ENCODE measurements at regions not wholly inside any gene's neighbourhood (a gene's known extent, or its start where the extent isn't known, plus 50 kb on each side); places are given as distances from the start of the nearest gene placed in this dataset.
A peak's percentile ranks its signal among the peaks of the same experiment; 100 is the strongest.

DNA sequence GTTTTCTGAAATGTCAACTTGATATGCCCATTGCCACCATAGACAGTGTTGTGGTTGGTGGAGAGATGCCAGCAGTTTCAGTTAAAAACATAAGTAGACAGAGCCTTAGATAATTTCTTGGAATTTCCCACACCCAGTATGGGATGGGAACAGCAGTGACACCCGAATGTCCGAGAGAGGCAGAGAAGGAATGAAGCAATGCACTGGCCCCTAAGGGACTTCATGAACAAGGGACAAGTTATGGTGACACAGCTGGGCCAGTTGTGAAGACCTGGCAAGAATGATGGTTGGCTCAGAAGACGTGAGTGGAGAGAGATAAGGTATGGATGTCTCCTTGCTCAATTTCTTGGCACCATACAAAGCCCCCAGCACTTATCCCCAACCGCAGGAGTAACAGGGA is 165.2 kb upstream of the APCDD1 start:
- TF ChIP-seq, protein P1, sequence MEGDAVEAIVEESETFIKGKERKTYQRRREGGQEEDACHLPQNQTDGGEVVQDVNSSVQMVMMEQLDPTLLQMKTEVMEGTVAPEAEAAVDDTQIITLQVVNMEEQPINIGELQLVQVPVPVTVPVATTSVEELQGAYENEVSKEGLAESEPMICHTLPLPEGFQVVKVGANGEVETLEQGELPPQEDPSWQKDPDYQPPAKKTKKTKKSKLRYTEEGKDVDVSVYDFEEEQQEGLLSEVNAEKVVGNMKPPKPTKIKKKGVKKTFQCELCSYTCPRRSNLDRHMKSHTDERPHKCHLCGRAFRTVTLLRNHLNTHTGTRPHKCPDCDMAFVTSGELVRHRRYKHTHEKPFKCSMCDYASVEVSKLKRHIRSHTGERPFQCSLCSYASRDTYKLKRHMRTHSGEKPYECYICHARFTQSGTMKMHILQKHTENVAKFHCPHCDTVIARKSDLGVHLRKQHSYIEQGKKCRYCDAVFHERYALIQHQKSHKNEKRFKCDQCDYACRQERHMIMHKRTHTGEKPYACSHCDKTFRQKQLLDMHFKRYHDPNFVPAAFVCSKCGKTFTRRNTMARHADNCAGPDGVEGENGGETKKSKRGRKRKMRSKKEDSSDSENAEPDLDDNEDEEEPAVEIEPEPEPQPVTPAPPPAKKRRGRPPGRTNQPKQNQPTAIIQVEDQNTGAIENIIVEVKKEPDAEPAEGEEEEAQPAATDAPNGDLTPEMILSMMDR (conservative IDR thresholded peaks at IDR 0.05): no peak
- H3K4me3 Mint-ChIP-seq: no peak overlapping the region
- H3K27ac Mint-ChIP-seq: no peak overlapping the region
- H3K4me1 Mint-ChIP-seq (ENCODE audit: unreplicated experiment): peaks cover 28% of the 10 kb centered on the region
- H3K9me3 Mint-ChIP-seq: peaks cover 10% of the 10 kb centered on the region
- H3K27me3 Mint-ChIP-seq: no peaks in the 10 kb centered on the region
- H3K36me3 Mint-ChIP-seq: peaks cover 7% of the 10 kb centered on the region
- DNase-seq (ENCODE audit: extremely low spot score, unreplicated experiment): no peak

DNA sequence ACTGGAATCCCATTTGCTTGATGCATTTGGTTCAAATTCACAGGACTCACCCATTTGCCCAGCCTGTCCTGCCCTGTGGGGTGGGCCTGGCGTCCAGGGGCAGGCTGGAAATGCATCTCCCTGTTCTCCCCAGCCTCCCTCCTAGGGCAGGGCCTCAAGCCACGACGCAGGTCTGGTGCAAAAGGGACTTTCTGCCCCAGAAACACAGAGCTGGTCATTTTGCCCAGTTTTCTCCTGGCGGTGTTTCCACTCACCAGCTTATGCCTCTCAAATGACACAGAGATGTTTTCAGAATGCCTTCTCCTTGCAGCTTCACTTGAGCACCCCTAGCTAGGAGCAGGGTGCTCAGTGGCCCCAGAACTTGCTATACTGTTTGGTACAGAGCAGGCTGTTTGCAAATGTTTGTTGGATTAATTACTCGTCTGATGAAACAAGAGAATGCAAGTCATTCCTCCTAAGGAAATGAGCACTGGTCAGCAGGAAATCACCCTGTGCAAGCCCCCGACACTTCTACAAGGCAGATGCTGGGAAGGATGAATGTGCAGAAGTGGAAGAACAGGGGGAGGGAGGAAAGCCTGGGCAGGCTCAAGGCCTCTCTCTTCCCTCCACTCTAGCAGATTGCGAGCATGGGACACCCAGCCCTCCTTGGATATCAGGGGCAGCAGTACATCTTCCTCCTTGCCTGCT is 164.3 kb upstream of the APCDD1 start:
- no peaks in the 10 kb centered on the region for H3K27me3 Mint-ChIP-seq
- H3K36me3 Mint-ChIP-seq: peaks cover 7% of the 10 kb centered on the region
- no peak overlapping the region for H3K4me3 Mint-ChIP-seq
- H3K4me1 Mint-ChIP-seq (ENCODE audit: unreplicated experiment): peaks cover 23% of the 10 kb centered on the region
- TF ChIP-seq, protein P1 (conservative IDR thresholded peaks at IDR 0.05): no peak
- peaks cover 10% of the 10 kb centered on the region for H3K9me3 Mint-ChIP-seq
- H3K27ac Mint-ChIP-seq: peak overlapping the region; percentile 11
- DNase-seq (ENCODE audit: extremely low spot score, unreplicated experiment): no peak

DNA sequence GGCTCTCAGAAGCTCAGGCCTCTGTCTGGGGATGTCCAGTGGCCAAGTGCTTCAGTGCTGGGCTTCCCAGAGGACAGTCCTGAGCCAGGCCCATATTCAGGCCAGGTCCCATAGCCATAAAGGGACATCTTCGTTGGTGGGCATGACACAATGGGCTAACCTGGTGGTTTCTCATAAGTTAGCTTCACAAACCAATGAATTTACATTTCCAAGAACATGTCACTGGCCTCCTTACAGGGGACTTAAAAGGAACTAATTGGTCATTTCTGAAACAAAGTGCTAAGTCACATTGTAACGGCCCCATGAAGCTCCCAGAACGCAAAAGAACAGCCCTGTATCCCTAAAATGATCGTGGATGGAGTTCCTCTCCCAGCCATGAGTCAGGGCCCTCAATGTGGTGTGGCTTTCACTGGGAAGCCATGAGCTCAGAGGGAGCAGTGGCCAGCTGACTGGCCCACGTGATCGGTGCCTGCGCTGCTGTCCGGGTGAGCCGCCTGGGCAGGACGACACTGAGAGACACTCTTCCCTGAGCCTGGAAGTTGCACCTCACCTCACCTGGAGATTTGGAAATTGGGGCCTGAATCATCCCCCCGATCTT is 163.7 kb upstream of the APCDD1 start:
- H3K4me3 Mint-ChIP-seq: no peak overlapping the region
- peaks cover 22% of the 10 kb centered on the region for H3K4me1 Mint-ChIP-seq (ENCODE audit: unreplicated experiment)
- H3K36me3 Mint-ChIP-seq: peaks cover 7% of the 10 kb centered on the region
- no peaks in the 10 kb centered on the region for H3K27me3 Mint-ChIP-seq
- DNase-seq (ENCODE audit: extremely low spot score, unreplicated experiment): no peak
- TF ChIP-seq, protein P1 (conservative IDR thresholded peaks at IDR 0.05): no peak
- H3K27ac Mint-ChIP-seq: peak overlapping the region; percentile 11
- H3K9me3 Mint-ChIP-seq: peaks cover 10% of the 10 kb centered on the region

DNA sequence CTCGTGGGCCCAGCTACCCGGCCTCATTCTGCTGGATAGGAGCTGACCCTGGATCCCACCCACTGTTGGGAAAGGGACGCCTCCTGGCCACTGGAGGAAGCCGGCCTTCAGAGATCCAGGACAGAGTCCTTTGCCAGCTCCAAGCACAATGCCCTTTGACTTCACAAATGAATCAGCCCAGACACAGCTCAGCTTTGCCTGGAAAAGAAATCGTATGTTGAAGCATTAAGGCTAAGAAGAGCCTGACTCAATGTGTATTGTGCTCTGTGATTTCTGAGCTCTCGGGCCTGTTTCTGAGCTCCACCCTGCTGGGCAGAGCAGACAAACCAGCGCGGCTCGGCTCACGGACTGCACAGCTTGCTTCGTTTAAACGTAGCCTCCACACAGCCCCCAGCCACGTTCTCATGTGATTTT is 162.9 kb upstream of the APCDD1 start:
- peaks cover 22% of the 10 kb centered on the region for H3K4me1 Mint-ChIP-seq (ENCODE audit: unreplicated experiment)
- no peaks in the 10 kb centered on the region for H3K27me3 Mint-ChIP-seq
- TF ChIP-seq, protein P1 (conservative IDR thresholded peaks at IDR 0.05): no peak
- H3K4me3 Mint-ChIP-seq: no peak overlapping the region
- no peak for DNase-seq (ENCODE audit: extremely low spot score, unreplicated experiment)
- H3K9me3 Mint-ChIP-seq: peaks cover 10% of the 10 kb centered on the region
- H3K27ac Mint-ChIP-seq: no peak overlapping the region
- H3K36me3 Mint-ChIP-seq: peaks cover 7% of the 10 kb centered on the region

DNA sequence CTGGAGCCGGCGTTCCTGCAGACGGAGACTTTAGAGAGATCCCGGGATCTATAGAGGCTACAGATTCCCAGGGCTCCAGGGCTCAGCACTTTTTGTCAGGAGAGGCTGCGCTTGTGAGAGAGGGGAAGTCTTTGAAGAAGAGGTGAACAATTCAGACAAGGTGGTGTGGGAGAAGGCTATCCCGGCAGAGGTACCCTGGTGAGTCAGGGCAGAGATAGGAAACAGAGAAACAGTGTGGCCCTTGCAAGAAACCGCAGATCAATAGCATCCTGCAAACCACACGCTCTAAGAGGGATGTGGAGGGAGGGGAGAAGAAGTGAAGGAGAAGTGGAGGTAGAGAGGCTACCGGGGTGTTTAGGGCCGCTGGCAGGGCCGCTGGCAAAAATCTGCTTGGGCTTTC is 160.5 kb upstream of the APCDD1 start:
- Mint-ChIP-seq H3K27ac (peak overlapping the region; percentile 30), H3K9me3 (peaks cover 4% of the 10 kb centered on the region), H3K4me3 (no peak overlapping the region), H3K4me1 (ENCODE audit: unreplicated experiment) (peaks cover 25% of the 10 kb centered on the region), H3K36me3 (peaks cover under 1% of the 10 kb centered on the region), H3K27me3 (no peaks in the 10 kb centered on the region)
- TF ChIP-seq, protein P1 (conservative IDR thresholded peaks at IDR 0.05): no peak
- no peak for DNase-seq (ENCODE audit: extremely low spot score, unreplicated experiment)

Measured in type B pancreatic cell (in vitro differentiated cells).